Fibroblast of the aortic adventitia (primary cell): ENCODE measurements at regions not wholly inside any gene's neighbourhood (a gene's known extent, or its start where the extent isn't known, plus 50 kb on each side); places are given as distances from the start of the nearest gene placed in this dataset.
A peak's percentile ranks its signal among the peaks of the same experiment; 100 is the strongest.

Experiments
- DNase-seq: peaks from one replicate; pipeline ENCODE4 v3.0.0-alpha.2; 2010; ENCODE audit warnings: low read depth
- H3K4me3 ChIP-seq: 2 replicates; pipeline ENCODE4 v1.5.1; 2011; ENCODE audit warnings: low read depth, mild to moderate bottlenecking, control low read depth, low read length, moderate library complexity
- CTCF ChIP-seq: IDR thresholded peaks from 2 replicates; pipeline ENCODE4 v1.5.1; 2011; ENCODE audit warnings: mild to moderate bottlenecking, low read length, control low read depth, inconsistent platforms; ENCODE audit not compliant: insufficient read depth

DNA sequence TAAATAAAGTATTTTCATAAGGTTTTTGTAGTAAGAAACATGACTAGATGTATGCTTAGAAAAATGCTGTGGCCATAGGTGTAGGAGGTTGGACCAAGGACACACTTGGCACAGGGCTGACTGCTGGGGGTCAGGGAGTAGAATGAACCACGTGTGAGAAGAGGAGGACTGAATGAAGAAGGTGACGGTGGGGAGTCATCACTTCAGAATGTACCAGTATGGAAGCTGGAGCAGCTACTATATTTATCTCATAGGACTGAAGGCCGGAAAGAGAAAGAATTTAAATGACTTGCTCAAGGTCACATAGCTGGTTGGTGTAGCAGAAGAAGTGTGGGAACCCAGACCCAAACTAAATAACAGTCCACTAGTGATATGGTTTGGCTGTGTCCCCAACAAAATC is 79.8 kb upstream of the HAO2 start:
- no peak for TF ChIP-seq CTCF
- H3K4me3 ChIP-seq: no peak overlapping the region
- no peak for DNase-seq

- no peak for TF ChIP-seq CTCF
- no peak for DNase-seq
- no peak overlapping the region for H3K4me3 ChIP-seq
These were observed 78.3 kb upstream of the HAO2 start for GRCh38 chr1:119290297-119290696.

DNA sequence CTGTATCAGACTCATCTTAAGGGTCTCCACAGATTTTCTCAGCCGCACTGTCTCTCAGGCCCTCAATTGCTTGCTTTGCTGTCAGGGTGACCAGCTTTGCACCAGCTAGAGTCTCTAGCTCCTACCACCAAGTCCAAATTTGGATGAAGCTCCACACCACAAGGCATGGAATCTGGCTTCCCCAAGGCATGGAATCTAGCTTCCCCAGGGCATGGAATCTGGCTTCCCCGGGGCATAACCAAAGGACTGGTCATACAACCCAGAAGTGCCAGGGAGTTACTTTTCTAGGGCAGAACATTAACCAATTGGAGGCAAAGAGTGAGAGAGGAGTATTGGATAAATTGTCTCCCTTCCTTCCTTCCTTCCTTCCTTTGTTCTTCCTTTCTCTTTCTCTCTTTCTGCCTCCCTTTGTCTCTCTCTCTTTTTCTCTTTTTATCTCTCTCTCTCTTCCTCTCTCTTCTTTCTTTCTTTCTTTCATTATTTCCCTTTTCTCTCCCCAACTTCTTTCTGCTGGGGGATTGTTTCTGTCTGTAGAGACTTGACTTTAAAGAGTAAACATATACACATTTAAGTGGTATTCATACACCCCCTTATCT is 76.9 kb upstream of the HAO2 start:
- H3K4me3 ChIP-seq: no peak overlapping the region
- DNase-seq: no peak
- TF ChIP-seq CTCF: no peak

GRCh38 chr1:119293797-119294196 is 74.8 kb upstream of the HAO2 start:
- DNase-seq: no peak
- H3K4me3 ChIP-seq: no peak overlapping the region
- TF ChIP-seq CTCF: no peak

GRCh38 chr1:119294199-119294598 is 74.4 kb upstream of the HAO2 start:
- TF ChIP-seq CTCF: no peak
- no peak for DNase-seq
- H3K4me3 ChIP-seq: no peak overlapping the region

- no peak overlapping the region for H3K4me3 ChIP-seq
- no peak for TF ChIP-seq CTCF
- no peak for DNase-seq
These were observed 73.9 kb upstream of the HAO2 start for GRCh38 chr1:119294722-119295121.

DNA sequence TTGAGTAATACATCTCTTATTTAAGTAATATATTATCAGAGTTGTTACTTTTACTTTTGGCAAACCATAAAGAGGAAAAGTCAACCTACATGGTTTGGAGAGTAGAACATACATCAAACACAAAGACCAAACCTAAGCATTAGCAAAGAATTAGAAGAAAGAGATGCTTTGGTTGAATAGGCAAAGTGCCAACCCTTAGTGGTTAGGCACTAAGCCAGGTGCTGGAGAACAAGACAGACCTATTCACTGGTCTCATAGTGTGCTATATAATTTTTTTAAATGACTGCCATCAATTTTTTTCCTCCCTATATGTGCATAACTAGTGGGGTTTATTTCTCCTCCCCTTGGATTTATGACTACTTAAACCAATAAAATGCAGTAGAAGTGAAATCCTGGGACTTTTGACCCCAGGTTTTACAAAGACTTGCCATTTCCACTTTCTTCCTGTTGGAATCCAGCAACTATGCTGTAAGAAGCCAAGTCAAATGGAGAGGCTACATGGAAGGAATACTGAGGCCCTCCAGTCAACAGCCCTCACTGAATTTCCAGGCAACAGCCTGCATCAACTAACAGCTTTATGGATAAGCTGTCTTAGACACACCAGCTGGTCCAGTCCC is 69.8 kb upstream of the HAO2 start:
- no peak for TF ChIP-seq CTCF
- peak; percentile 68 for DNase-seq
- H3K4me3 ChIP-seq: no peak overlapping the region
